GM12874 (cell line): ENCODE measurements at regions not wholly inside any gene's neighbourhood (a gene's known extent, or its start where the extent isn't known, plus 50 kb on each side); places are given as distances from the start of the nearest gene placed in this dataset.

ENCODE experiments used
- CTCF ChIP-seq: IDR thresholded peaks from 2 replicates; pipeline ENCODE4 v1.5.1; 2011; ENCODE audit warnings: low read depth, mild to moderate bottlenecking, control low read depth, low read length, moderate library complexity; ENCODE audit not compliant: insufficient read depth

- TF ChIP-seq CTCF, result no peak
Observed at GRCh38 chr7:130789436-130789835, 55.4 kb upstream of the KLF14 start.

- no peak for TF ChIP-seq CTCF
Observed at GRCh38 chr7:130791746-130792145, 57.7 kb upstream of the KLF14 start.

- TF ChIP-seq CTCF, result no peak
Observed at GRCh38 chr7:130793855-130794618, 60.0 kb upstream of the KLF14 start.

- TF ChIP-seq CTCF, result no peak
Observed at GRCh38 chr7:130794619-130794922, 60.6 kb upstream of the KLF14 start.

- no peak for TF ChIP-seq CTCF
Observed at GRCh38 chr7:130803127-130803526, 69.1 kb upstream of the KLF14 start.

GRCh38 chr7:130804220-130804619, 70.2 kb upstream of the KLF14 start:
- no peak for TF ChIP-seq CTCF

GRCh38 chr7:130814778-130815335, 80.8 kb upstream of the KLF14 start:
- peak; percentile 5; the same call in 1 of the 2 replicates for TF ChIP-seq CTCF

GRCh38 chr7:130818056-130818455, 84.0 kb upstream of the KLF14 start:
- TF ChIP-seq CTCF, result no peak
